Cardiac fibroblast (primary cell): ENCODE measurements at regions not wholly inside any gene's neighbourhood (a gene's known extent, or its start where the extent isn't known, plus 50 kb on each side); places are given as distances from the start of the nearest gene placed in this dataset.

ENCODE experiments used
- DNase-seq, 2 donors: peaks; one replicate each; pipeline versions ENCODE4 v3.0.0 to v3.0.0-alpha.2; 2010; ENCODE audit warnings: low read depth in 2 of 2
- H3K4me3 ChIP-seq, 2 donors: replicated peaks in 1 of 2; 1 replicate in 1 of 2; 2 replicates in 1 of 2; pipeline ENCODE4 v1.5.1; 2011; ENCODE audit warnings: low read depth in 2 of 2, low read length in 2 of 2, mild to moderate bottlenecking in 2 of 2, moderate library complexity in 1 of 2
- TF ChIP-seq, protein P1 (sequence below): IDR thresholded peaks from one replicate; pipeline ENCODE4 v1.5.1; 2011; ENCODE audit warnings: low read depth, mild to moderate bottlenecking, low read length, inconsistent platforms

- peak; percentile 26 to 48 for DNase-seq
- TF ChIP-seq, protein P1, sequence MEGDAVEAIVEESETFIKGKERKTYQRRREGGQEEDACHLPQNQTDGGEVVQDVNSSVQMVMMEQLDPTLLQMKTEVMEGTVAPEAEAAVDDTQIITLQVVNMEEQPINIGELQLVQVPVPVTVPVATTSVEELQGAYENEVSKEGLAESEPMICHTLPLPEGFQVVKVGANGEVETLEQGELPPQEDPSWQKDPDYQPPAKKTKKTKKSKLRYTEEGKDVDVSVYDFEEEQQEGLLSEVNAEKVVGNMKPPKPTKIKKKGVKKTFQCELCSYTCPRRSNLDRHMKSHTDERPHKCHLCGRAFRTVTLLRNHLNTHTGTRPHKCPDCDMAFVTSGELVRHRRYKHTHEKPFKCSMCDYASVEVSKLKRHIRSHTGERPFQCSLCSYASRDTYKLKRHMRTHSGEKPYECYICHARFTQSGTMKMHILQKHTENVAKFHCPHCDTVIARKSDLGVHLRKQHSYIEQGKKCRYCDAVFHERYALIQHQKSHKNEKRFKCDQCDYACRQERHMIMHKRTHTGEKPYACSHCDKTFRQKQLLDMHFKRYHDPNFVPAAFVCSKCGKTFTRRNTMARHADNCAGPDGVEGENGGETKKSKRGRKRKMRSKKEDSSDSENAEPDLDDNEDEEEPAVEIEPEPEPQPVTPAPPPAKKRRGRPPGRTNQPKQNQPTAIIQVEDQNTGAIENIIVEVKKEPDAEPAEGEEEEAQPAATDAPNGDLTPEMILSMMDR, result no peak
- no peak overlapping the region for H3K4me3 ChIP-seq
These were observed 120.9 kb upstream of the PDZRN3 start for GRCh38 chr3:73745526-73746191.

- no peak overlapping the region for H3K4me3 ChIP-seq
- TF ChIP-seq, protein P1, result no peak
- DNase-seq, result no peak
These were observed 118.8 kb upstream of the PDZRN3 start for GRCh38 chr3:73743551-73743950.

GRCh38 chr3:73739791-73740453, 115.2 kb upstream of the PDZRN3 start:
- peak in 1 of 2 donors; percentile 58 for DNase-seq

DNA sequence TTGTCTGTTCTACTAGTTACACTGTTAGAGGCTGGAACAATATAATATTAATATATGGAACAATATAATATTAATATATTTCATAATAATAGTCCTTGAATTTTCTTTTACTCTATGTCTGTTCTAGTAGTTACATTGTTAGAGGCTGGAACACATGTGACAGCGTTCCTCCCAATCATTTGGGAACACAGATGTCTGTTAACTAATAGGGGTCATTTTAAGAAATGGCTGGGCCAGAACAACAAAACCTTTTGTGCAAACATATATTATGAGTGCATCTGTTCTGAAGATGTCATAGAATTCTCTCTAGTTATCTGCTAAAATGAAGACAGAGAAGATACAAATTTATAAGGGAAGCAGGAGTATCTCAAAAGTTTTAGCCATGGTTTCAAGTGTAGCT, 114.0 kb upstream of the PDZRN3 start:
- H3K4me3 ChIP-seq, result no peak overlapping the region
- TF ChIP-seq, protein P1, result no peak
- no peak for DNase-seq

More at GRCh38 chr3:73739791-73740453, 115.2 kb upstream of the PDZRN3 start:
- H3K4me3 ChIP-seq, result no peak overlapping the region
- TF ChIP-seq, protein P1, result no peak

DNA sequence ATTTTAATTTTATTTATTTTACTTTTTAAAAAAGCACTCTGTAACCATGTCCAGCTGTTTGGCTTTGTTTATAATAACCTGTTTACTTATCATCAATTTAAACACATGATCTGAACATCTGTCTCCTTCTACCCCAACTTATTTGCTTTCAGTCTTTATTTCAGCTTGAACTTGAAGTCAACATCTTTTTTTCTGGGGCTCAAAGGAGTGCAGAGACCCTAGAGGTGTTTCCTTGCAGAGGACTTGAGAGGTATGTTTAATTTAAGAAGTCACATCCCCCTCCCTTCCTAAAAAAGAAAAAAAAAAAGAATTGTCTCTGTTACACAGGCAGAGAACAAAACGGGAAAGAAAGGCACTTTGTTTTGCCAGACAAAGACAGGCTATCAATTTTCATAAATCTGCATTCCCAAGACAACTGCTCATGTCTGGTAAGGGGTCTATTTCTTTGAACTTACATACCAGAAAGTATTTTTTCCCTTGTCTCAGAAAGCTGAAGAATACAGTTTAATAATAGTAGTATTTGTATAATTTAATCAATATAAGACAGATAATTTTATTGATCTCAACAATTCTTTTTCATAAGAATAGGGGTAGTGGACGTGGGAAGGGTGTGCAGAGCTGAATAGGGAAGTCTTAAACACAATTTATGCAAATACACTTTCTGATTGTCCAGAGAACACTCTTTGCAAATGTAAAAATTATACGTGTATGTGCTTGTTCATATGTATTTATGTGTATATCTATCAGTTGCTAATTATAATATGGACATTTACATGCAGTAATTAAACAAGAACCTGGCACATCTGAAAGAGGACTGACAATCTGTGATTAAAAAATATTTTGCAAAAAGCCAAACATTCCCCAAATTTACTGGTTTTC, 109.7 kb upstream of the PDZRN3 start:
- no peak for DNase-seq
- TF ChIP-seq, protein P1, result no peak
- H3K4me3 ChIP-seq, result no peak overlapping the region

GRCh38 chr3:73733746-73734145, 109.0 kb upstream of the PDZRN3 start:
- TF ChIP-seq, protein P1, result no peak
- DNase-seq, result no peak
- H3K4me3 ChIP-seq, result no peak overlapping the region
